Gastrocnemius medialis (tissue), 4 donors: ENCODE measurements at regions not wholly inside any gene's neighbourhood (a gene's known extent, or its start where the extent isn't known, plus 50 kb on each side); places are given as distances from the start of the nearest gene placed in this dataset.

Source experiments
- ATAC-seq, 2 donors: fragments of 150-250 bp; one replicate each; pipeline ENCODE4 v1.9.1; 2016
- DNase-seq, 2 donors: peaks; one replicate each; pipeline ENCODE4 v3.0.0-alpha.2; 2019
- H3K27ac ChIP-seq, 4 donors: fragments of 200-600 bp; sonication (generic); 1 replicate in 1 of 4; 2 replicates in 3 of 4; pipeline ENCODE4 v1.5.1; 2016 to 2018; ENCODE audit warnings: mild to moderate bottlenecking in 2 of 4, moderate library complexity in 1 of 4
- H3K27me3 ChIP-seq, 3 donors: fragments of 200-600 bp; sonication (generic) in 2 of 3; 1 replicate in 1 of 3; 2 replicates in 2 of 3; pipeline versions ENCODE4 v1.5.1 to v1.6.0; 2016 to 2019; ENCODE audit warnings: mild to moderate bottlenecking in 1 of 3, moderate library complexity in 1 of 3
- H3K36me3 ChIP-seq, 2 donors: fragments of 200-600 bp; sonication (generic) in 1 of 2; one replicate each; pipeline ENCODE4 v1.5.1; 2017 to 2018
- H3K4me1 ChIP-seq, 2 donors: fragments of 200-600 bp; sonication (generic) in 1 of 2; one replicate each; pipeline ENCODE4 v1.5.1; 2016 to 2017; ENCODE audit warnings: mild to moderate bottlenecking in 2 of 2
- H3K4me3 ChIP-seq, 4 donors: fragments of 200-600 bp; sonication (generic) in 3 of 4; 1 replicate in 1 of 4; 2 replicates in 3 of 4; pipeline ENCODE4 v1.5.1; 2016 to 2019; ENCODE audit warnings: mild to moderate bottlenecking in 2 of 4
- H3K9me3 ChIP-seq, 3 donors: fragments of 200-600 bp; sonication (generic) in 2 of 3; 1 replicate in 1 of 3; 2 replicates in 2 of 3; pipeline ENCODE4 v1.5.1; 2016 to 2019
- CTCF ChIP-seq, 5 experiments: fragments of 450-650 bp in 3 of 5; fragments of 200-600 bp in 2 of 5; sonication (generic) in 2 of 5; IDR thresholded peaks in 4 of 5; conservative IDR thresholded peaks in 1 of 5; 1 replicate in 4 of 5; 2 replicates in 1 of 5; pipeline ENCODE4 v1.5.1; 2016 to 2019; ENCODE audit warnings: antibody characterized with exemption in 5 of 5, mild to moderate bottlenecking in 3 of 5, moderate library complexity in 3 of 5
- POLR2A ChIP-seq, 2 donors: fragments of 450-650 bp; IDR thresholded peaks; one replicate each; pipeline ENCODE4 v1.6.1; 2017; ENCODE audit warnings: antibody characterized with exemption in 2 of 2, mild to moderate bottlenecking in 2 of 2, moderate library complexity in 2 of 2
- in situ Hi-C, 4 donors: fragments of 200-750 bp; cut with MboI; loops; one replicate each; pipeline versions ENCODE4 v1.15.0 to v1.8.0; 2017; ENCODE audit warnings: low sequenced_read_pairs in 4 of 4
- intact Hi-C: fragments of 100-400 bp; cut with DNase I; formaldehyde crosslinking; loops from one replicate; pipeline ENCODE4 v1.15.1; 2023; ENCODE audit warnings: low total_unique reads

- Histone ChIP-seq H3K36me3 (no peaks in the 10 kb centered on the region), H3K4me1 (no peaks in the 10 kb centered on the region), H3K9me3 (no peaks in the 10 kb centered on the region), H3K27ac (no peak overlapping the region), H3K27me3 (no peaks in the 10 kb centered on the region), H3K4me3 (no peak overlapping the region)
- TF ChIP-seq CTCF (IDR thresholded peaks at IDR 0.05 in 4 of 5, conservative IDR thresholded peaks at IDR 0.05 in 1 of 5) (no peak), POLR2A (IDR thresholded peaks at IDR 0.05) (no peak)
- in situ Hi-C loops (no loop called here), intact Hi-C loops (no loop called here)
- DNase-seq: no peak
- no peak for ATAC-seq
Measured at GRCh38 chr12:19688532-19688931, 249.2 kb downstream of the AEBP2 start.

- no peaks in the 10 kb centered on the region for H3K4me1 ChIP-seq
- TF ChIP-seq CTCF (IDR thresholded peaks at IDR 0.05 in 4 of 5, conservative IDR thresholded peaks at IDR 0.05 in 1 of 5) (no peak), POLR2A (IDR thresholded peaks at IDR 0.05) (no peak)
- DNase-seq (no peak), ATAC-seq (no peak)
- no peaks in the 10 kb centered on the region for H3K36me3 ChIP-seq
- intact Hi-C loops: no loop called here
- no peaks in the 10 kb centered on the region for H3K27me3 ChIP-seq
- H3K9me3 ChIP-seq: no peaks in the 10 kb centered on the region
- no peak overlapping the region for H3K27ac ChIP-seq
- H3K4me3 ChIP-seq: no peak overlapping the region
- in situ Hi-C loops: no loop called here
Measured at GRCh38 chr12:19689226-19689625, 249.9 kb downstream of the AEBP2 start.

GRCh38 chr12:19689801-19690472, 250.6 kb downstream of the AEBP2 start:
- DNase-seq (no peak), ATAC-seq (no peak)
- TF ChIP-seq POLR2A (IDR thresholded peaks at IDR 0.05): no peak
- no peaks in the 10 kb centered on the region for H3K9me3 ChIP-seq
- intact Hi-C loops (no loop called here), in situ Hi-C loops (no loop called here)
- H3K4me1 ChIP-seq: no peaks in the 10 kb centered on the region
- no peak overlapping the region for H3K4me3 ChIP-seq
- no peak overlapping the region for H3K27ac ChIP-seq
- no peaks in the 10 kb centered on the region for H3K36me3 ChIP-seq
- H3K27me3 ChIP-seq: no peaks in the 10 kb centered on the region

- no peak overlapping the region for H3K27ac ChIP-seq
- no peak for TF ChIP-seq CTCF (IDR thresholded peaks at IDR 0.05 in 4 of 5, conservative IDR thresholded peaks at IDR 0.05 in 1 of 5)
Measured at GRCh38 chr12:19692091-19692490, 252.8 kb downstream of the AEBP2 start.

GRCh38 chr12:19692566-19692965, 253.3 kb downstream of the AEBP2 start:
- intact Hi-C loops: no loop called here
- DNase-seq (no peak), ATAC-seq (no peak)
- Histone ChIP-seq H3K4me3 (no peak overlapping the region), H3K36me3 (no peaks in the 10 kb centered on the region), H3K27ac (no peak overlapping the region), H3K9me3 (no peaks in the 10 kb centered on the region), H3K27me3 (no peaks in the 10 kb centered on the region), H3K4me1 (no peaks in the 10 kb centered on the region)
- no peak for TF ChIP-seq POLR2A (IDR thresholded peaks at IDR 0.05)
- TF ChIP-seq CTCF (IDR thresholded peaks at IDR 0.05 in 4 of 5, conservative IDR thresholded peaks at IDR 0.05 in 1 of 5): no peak
- in situ Hi-C loops: no loop called here

More at GRCh38 chr12:19692091-19692490, 252.8 kb downstream of the AEBP2 start:
- intact Hi-C loops: no loop called here
- DNase-seq: no peak
- Histone ChIP-seq H3K9me3 (no peaks in the 10 kb centered on the region), H3K27me3 (no peaks in the 10 kb centered on the region), H3K4me1 (no peaks in the 10 kb centered on the region), H3K36me3 (no peaks in the 10 kb centered on the region), H3K4me3 (no peak overlapping the region)
- in situ Hi-C loops: no loop called here
- no peak for ATAC-seq
